GM12892 (cell line): ENCODE measurements at regions not wholly inside any gene's neighbourhood (a gene's known extent, or its start where the extent isn't known, plus 50 kb on each side); places are given as distances from the start of the nearest gene placed in this dataset.

ENCODE experiments used
- POLR2A ChIP-seq: IDR thresholded peaks from 2 replicates; pipeline ENCODE4 v1.6.1; 2011; ENCODE audit warnings: low read depth, low read length, control low read depth
- POLR2AphosphoS5 ChIP-seq: IDR thresholded peaks from 2 replicates; pipeline ENCODE4 v1.6.1; 2011; ENCODE audit warnings: low read depth, low read length, control low read depth
- TAF1 ChIP-seq: IDR thresholded peaks from 2 replicates; pipeline ENCODE4 v1.6.1; 2011; ENCODE audit warnings: low read depth, mild to moderate bottlenecking, control low read depth, low read length, borderline replicate concordance

DNA sequence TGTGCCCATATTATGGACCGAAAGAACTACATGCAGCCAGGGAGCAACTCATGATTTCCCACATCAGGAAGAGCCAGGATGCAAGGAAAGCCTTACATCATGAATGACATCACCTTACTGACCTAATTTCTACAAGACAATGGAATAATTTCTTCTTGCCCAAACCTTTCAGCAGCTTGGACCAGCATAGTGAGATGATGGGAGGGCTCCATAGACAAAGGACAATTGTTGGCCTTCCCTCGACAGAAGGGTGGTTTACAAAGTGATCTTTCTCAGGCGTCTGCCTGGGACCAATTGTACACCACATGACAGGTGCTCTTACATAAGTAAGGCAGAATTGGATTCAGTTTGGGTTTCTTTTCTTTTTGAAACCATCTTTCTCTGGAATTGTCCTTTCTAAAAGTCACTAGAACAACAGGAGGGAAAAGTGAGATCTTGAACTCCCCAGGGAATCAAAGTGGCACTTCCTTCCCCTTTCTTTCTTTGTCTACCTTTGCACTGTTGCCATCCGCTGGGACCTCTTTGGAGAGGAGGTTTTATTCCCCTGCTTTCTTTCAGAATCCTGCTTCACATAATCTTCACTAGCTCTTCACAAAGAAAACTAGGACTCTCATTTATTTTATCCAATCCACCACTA is 51.7 kb upstream of the PAK1 start:
- no peak for TF ChIP-seq POLR2A
- no peak for TF ChIP-seq TAF1
- TF ChIP-seq POLR2AphosphoS5: no peak
